ENCODE measurements at regions not wholly inside any gene's neighbourhood (a gene's known extent, or its start where the extent isn't known, plus 50 kb on each side); places are given as distances from the start of the nearest gene placed in this dataset.

- no peak for TF ChIP-seq CTCF (conservative IDR thresholded peaks at IDR 0.05 in 1 of 2, IDR thresholded peaks at IDR 0.05 in 1 of 2; ENCODE audit: low read depth in 1 of 2, low read length in 2 of 2)
- TF ChIP-seq EZH2 (IDR thresholded peaks at IDR 0.05; ENCODE audit: low read length, missing control alignments) = no peak
Measured at GRCh38 chr16:87549627-87550494, 52.4 kb upstream of the JPH3 start.

Data from fibroblast of lung (primary cell).